GM12878 (cell line): ENCODE measurements at regions not wholly inside any gene's neighbourhood (a gene's known extent, or its start where the extent isn't known, plus 50 kb on each side); places are given as distances from the start of the nearest gene placed in this dataset.
"Not testable (repeated sequence)": the region's sequence is repeated elsewhere in the genome, so short reads cannot be mapped to it uniquely, and the experiment has no call there.

Experiments used
- ATAC-seq: fragments of 200-7000 bp; cut with Tn5 transposase; 3 replicates; pipeline ENCODE4 v1.9.1; 2020; ENCODE audit warnings: mild to moderate bottlenecking, moderate library complexity
- BruUV-seq: library from RNA; stranded (reverse); fragments of 400-500 nt; replicated peaks from 2 replicates; lab custom pipeline; 2021; lab: Mats Ljungman, UMichigan
- CTCF ChIA-PET: fragments of 300-600 bp; sonication (Branson Sonifier 250); formaldehyde crosslinking; extraction: SDS; loops from one replicate; lab custom pipeline; 2021; ENCODE audit warnings: inconsistent platforms; lab: Yijun Ruan, JAX
- POLR2A ChIA-PET: fragments of 350-600 bp; formaldehyde crosslinking; extraction: SDS; loops from one replicate; lab custom pipeline; 2021; ENCODE audit warnings: inconsistent platforms; lab: Charles Lee
- RAD21 ChIA-PET: fragments of 300-600 bp; sonication (Branson Sonifier 250); formaldehyde crosslinking; loops from one replicate; lab custom pipeline; 2023; ENCODE audit warnings: antibody characterized with exemption; ENCODE audit not compliant: unreplicated experiment; lab: Charles Lee
- SMC1A ChIA-PET: fragments of 300-600 bp; sonication (Branson Sonifier 250); formaldehyde crosslinking; loops from one replicate; lab custom pipeline; 2023; ENCODE audit not compliant: unreplicated experiment, uncharacterized antibody; lab: Charles Lee
- DNase-seq: peaks from one replicate; pipeline ENCODE4 v3.0.0-alpha.2; 2011; ENCODE audit warnings: low read depth, low spot score
- FAIRE-seq: peaks from 3 replicates; lab custom pipeline; 2011; peaks lifted over from hg19 to GRCh38; lab: Jason Lieb, UNC
- H2AFZ ChIP-seq: 2 replicates; pipeline ENCODE4 v1.6.0; 2011; ENCODE audit warnings: low read depth, low read length, control low read depth; ENCODE audit not compliant: control insufficient read depth
- H3K27ac ChIP-seq: 2 replicates; pipeline ENCODE4 v1.5.1; 2011; ENCODE audit warnings: control low read depth; ENCODE audit not compliant: control insufficient read depth, insufficient read depth
- H3K27me3 ChIP-seq, 2 experiments: replicated peaks in 1 of 2; 2 replicates each; pipeline versions ENCODE4 v1.6.0 to v1.6.1; 2011; ENCODE audit warnings: low read length in 1 of 2; ENCODE audit not compliant: control insufficient read depth in 2 of 2, insufficient read depth in 2 of 2
- H3K36me3 ChIP-seq, 2 experiments: 2 replicates each; pipeline ENCODE4 v1.5.1; 2011; ENCODE audit warnings: low read length in 1 of 2; ENCODE audit not compliant: control insufficient read depth in 2 of 2, insufficient read depth in 2 of 2
- H3K4me1 ChIP-seq: 2 replicates; pipeline ENCODE4 v1.6.1; 2011; ENCODE audit warnings: mild to moderate bottlenecking, low read length, moderate library complexity, mixed read lengths; ENCODE audit not compliant: control insufficient read depth, insufficient read depth
- H3K4me2 ChIP-seq: 2 replicates; pipeline ENCODE4 v1.6.0; 2011; ENCODE audit warnings: control low read depth; ENCODE audit not compliant: control insufficient read depth, insufficient read depth
- H3K4me3 ChIP-seq: fragments of 200-600 bp; sonication (generic); 2 replicates; pipeline ENCODE4 v1.5.1; 2016
- H3K79me2 ChIP-seq: 2 replicates; pipeline ENCODE4 v1.6.0; 2011; ENCODE audit warnings: low read length; ENCODE audit not compliant: control insufficient read depth, insufficient read depth
- H3K9ac ChIP-seq: 2 replicates; pipeline ENCODE4 v1.8.0; 2011; ENCODE audit warnings: low read length, control low read depth, mixed read lengths; ENCODE audit not compliant: control insufficient read depth, insufficient read depth
- H3K9me3 ChIP-seq: replicated peaks from 3 replicates; pipeline ENCODE4 v1.5.1; 2011; ENCODE audit warnings: mild to moderate bottlenecking, low read length; ENCODE audit not compliant: control insufficient read depth, insufficient read depth
- H4K20me1 ChIP-seq: 2 replicates; pipeline ENCODE4 v1.6.0; 2011; ENCODE audit not compliant: control insufficient read depth, insufficient read depth
- HDAC6 ChIP-seq: fragments of 200-600 bp; sonication (generic); IDR thresholded peaks from one replicate; pipeline ENCODE4 v1.8.0; 2017; ENCODE audit warnings: antibody characterized with exemption; ENCODE audit not compliant: unreplicated experiment
- WGBS: methylation state at CpG from one replicate; pipeline ENCODE4 v1.1.6; 2016; ENCODE audit warnings: low lambda C conversion rate; ENCODE audit not compliant: insufficient replicate concordance, insufficient coverage; ENCODE audit errors: missing lambda C conversion rate; 5-methylcytosine and 5-hydroxymethylcytosine counted together
- in situ Hi-C: fragments of 300-500 bp; cut with MboI; formaldehyde crosslinking; loops from 9 replicates; pipeline ENCODE4 v1.14.3; 2018; ENCODE audit warnings: mixed read lengths
- intact Hi-C: fragments of 100-400 bp; cut with micrococcal nuclease; formaldehyde crosslinking; loops from one replicate; pipeline ENCODE4 v1.14.2; 2022; ENCODE audit not compliant: unreplicated experiment

- in situ Hi-C loops, result not testable (repeated sequence)
- WGBS, result 72% methylated on average over 20 of the region's 20 CpGs
These were observed 71.8 kb upstream of the NUP50 start for GRCh38 chr22:45091875-45092274.

GRCh38 chr22:45092644-45093043 lies 71.1 kb upstream of the NUP50 start:
- DNase-seq, result no peak
- Histone ChIP-seq H3K79me2 (no peaks in the 10 kb centered on the region), H3K4me2 (no peak overlapping the region), H3K9me3 (no peaks in the 10 kb centered on the region; the same call in 2 of the 3 replicates)
- POLR2A ChIA-PET, result no interaction called here
- no peak for TF ChIP-seq HDAC6
- TF ChIP-seq, all 136 proteins: peak for 0
- Histone ChIP-seq H3K4me3 (no peak overlapping the region), H3K27ac (no peak overlapping the region), H3K4me1 (no peaks in the 10 kb centered on the region), H2AFZ (no peak overlapping the region), H3K36me3 (no peaks in the 10 kb centered on the region), H3K27me3 (no peaks in the 10 kb centered on the region; a peak in 2 of 4 replicates), H3K9ac (no peak overlapping the region), H4K20me1 (no peaks in the 10 kb centered on the region)
- no TSS peak for BruUV-seq
- WGBS, result 34% methylated on average over 4 of the region's 4 CpGs
- no peak for FAIRE-seq
- no peak for ATAC-seq
- SMC1A ChIA-PET, result no interaction called here
- CTCF ChIA-PET, result no interaction called here
- RAD21 ChIA-PET, result no interaction called here
- in situ Hi-C loops (no loop called here), intact Hi-C loops (no loop called here)

More at GRCh38 chr22:45091875-45092274, 71.8 kb upstream of the NUP50 start:
- H3K9ac ChIP-seq, H3K4me2 ChIP-seq, intact Hi-C loops, POLR2A ChIA-PET, H3K27ac ChIP-seq, FAIRE-seq, RAD21 ChIA-PET, H3K27me3 ChIP-seq, ATAC-seq, DNase-seq, H3K79me2 ChIP-seq, H3K9me3 ChIP-seq, SMC1A ChIA-PET, H2AFZ ChIP-seq, H3K36me3 ChIP-seq, H3K4me1 ChIP-seq, H4K20me1 ChIP-seq, H3K4me3 ChIP-seq, BruUV-seq: not testable (repeated sequence)
- CTCF ChIA-PET, result interaction anchor here (0.6 kb wide), 1 partner anchor 54 kb away, joined by 3 read pairs; no protein-coding TSS in a partner anchor
